ENCODE measurements at regions not wholly inside any gene's neighbourhood (a gene's known extent, or its start where the extent isn't known, plus 50 kb on each side); places are given as distances from the start of the nearest gene placed in this dataset.
A peak's percentile ranks its signal among the peaks of the same experiment; 100 is the strongest.

- H3K9me3 ChIP-seq (ENCODE audit: control insufficient read depth, insufficient read depth, low read length) = no peaks in the 10 kb centered on the region
- peaks cover 21% of the 10 kb centered on the region for H3K4me1 ChIP-seq (ENCODE audit: insufficient read depth, low read length)
These were observed 185.2 kb upstream of the TSC22D2 start for GRCh38 chr3:150222691-150223489.

DNA sequence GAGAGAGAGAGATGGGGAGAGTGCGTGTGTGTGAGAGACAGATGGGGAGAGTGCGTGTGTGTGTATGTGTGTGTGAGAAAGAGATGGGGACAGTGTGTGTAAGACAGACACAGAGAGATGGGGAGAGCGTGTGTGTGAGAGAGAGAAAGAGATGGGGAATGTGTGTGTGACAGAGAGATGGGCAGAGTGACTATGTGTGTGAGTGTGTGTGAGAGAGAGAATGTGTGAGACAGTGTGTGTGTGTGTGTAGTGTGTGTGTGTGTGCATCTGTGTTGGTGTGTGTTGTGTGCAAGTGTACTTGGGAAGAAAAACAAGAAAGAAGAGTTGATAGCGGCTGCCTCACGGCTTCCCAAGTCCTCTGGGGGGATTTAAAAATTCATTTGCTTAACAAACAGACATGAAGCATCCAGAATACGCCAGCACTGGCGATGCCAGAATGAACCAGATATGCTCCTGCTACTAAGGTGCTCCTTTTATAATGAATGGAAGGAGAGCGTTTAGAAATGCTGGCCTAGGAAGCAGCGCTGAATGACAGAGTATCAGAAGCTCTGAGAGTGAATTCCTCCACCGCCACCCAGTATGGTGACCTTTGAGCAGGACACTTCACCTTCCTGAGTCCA, 186.1 kb upstream of the TSC22D2 start:
- Histone ChIP-seq H3K9me3 (ENCODE audit: control insufficient read depth, insufficient read depth, low read length) (no peaks in the 10 kb centered on the region), H3K4me1 (ENCODE audit: insufficient read depth, low read length) (peaks cover 21% of the 10 kb centered on the region)

More at GRCh38 chr3:150222691-150223489, 185.2 kb upstream of the TSC22D2 start:
- Histone ChIP-seq H3K36me3 (ENCODE audit: insufficient read depth, low read length) (no peaks in the 10 kb centered on the region), H3K9ac (ENCODE audit: low read depth, low read length) (no peak overlapping the region)

GRCh38 chr3:150220799-150221198, 187.3 kb upstream of the TSC22D2 start:
- peak overlapping the region; percentile 58; the same call in 1 of the 2 replicates for H3K9ac ChIP-seq (ENCODE audit: low read depth, low read length)
- no peaks in the 10 kb centered on the region for H3K9me3 ChIP-seq (ENCODE audit: control insufficient read depth, insufficient read depth, low read length)
- peaks cover 26% of the 10 kb centered on the region for H3K4me1 ChIP-seq (ENCODE audit: insufficient read depth, low read length)
- H3K36me3 ChIP-seq (ENCODE audit: insufficient read depth, low read length) = no peaks in the 10 kb centered on the region

More for the DNA sequence above, 186.1 kb upstream of the TSC22D2 start:
- Histone ChIP-seq H3K9ac (ENCODE audit: low read depth, low read length) (no peak overlapping the region; the same call in 1 of the 2 replicates), H3K36me3 (ENCODE audit: insufficient read depth, low read length) (no peaks in the 10 kb centered on the region)

GRCh38 chr3:150220041-150220440, 188.1 kb upstream of the TSC22D2 start:
- Histone ChIP-seq H3K36me3 (ENCODE audit: insufficient read depth, low read length) (no peaks in the 10 kb centered on the region), H3K4me1 (ENCODE audit: insufficient read depth, low read length) (peaks cover 31% of the 10 kb centered on the region), H3K9me3 (ENCODE audit: control insufficient read depth, insufficient read depth, low read length) (no peaks in the 10 kb centered on the region), H3K9ac (ENCODE audit: low read depth, low read length) (no peak overlapping the region)

GRCh38 chr3:150218841-150219240, 189.3 kb upstream of the TSC22D2 start:
- no peak overlapping the region for H3K9ac ChIP-seq (ENCODE audit: low read depth, low read length)
- no peaks in the 10 kb centered on the region for H3K9me3 ChIP-seq (ENCODE audit: control insufficient read depth, insufficient read depth, low read length)
- H3K4me1 ChIP-seq (ENCODE audit: insufficient read depth, low read length) = peaks cover 31% of the 10 kb centered on the region
- H3K36me3 ChIP-seq (ENCODE audit: insufficient read depth, low read length) = no peaks in the 10 kb centered on the region

DNA sequence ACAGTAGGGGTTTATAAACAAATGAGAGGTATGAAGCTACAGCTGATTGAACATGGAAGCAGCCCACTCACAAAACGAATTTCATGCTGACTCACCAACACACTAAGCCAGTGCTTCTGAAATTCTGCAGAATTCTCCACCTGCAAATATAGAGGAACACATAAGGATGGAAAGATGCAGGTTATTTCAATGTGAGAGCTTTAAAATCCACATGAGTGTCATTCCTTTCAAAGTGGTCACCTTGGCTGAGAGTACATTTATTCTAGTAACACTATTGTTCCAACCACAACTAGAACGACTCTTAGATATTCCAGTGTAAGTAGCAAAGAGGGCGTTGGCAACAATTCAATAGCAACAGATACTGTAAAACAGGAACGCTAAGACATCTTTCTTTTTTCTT, 189.9 kb upstream of the TSC22D2 start:
- Histone ChIP-seq H3K9ac (ENCODE audit: low read depth, low read length) (no peak overlapping the region), H3K9me3 (ENCODE audit: control insufficient read depth, insufficient read depth, low read length) (no peaks in the 10 kb centered on the region), H3K4me1 (ENCODE audit: insufficient read depth, low read length) (peaks cover 31% of the 10 kb centered on the region), H3K36me3 (ENCODE audit: insufficient read depth, low read length) (no peaks in the 10 kb centered on the region)

GRCh38 chr3:150217691-150218090, 190.4 kb upstream of the TSC22D2 start:
- Histone ChIP-seq H3K36me3 (ENCODE audit: insufficient read depth, low read length) (no peaks in the 10 kb centered on the region), H3K9ac (ENCODE audit: low read depth, low read length) (no peak overlapping the region), H3K9me3 (ENCODE audit: control insufficient read depth, insufficient read depth, low read length) (no peaks in the 10 kb centered on the region), H3K4me1 (ENCODE audit: insufficient read depth, low read length) (peaks cover 30% of the 10 kb centered on the region)

GRCh38 chr3:150216866-150217600, 191.1 kb upstream of the TSC22D2 start:
- H3K9me3 ChIP-seq (ENCODE audit: control insufficient read depth, insufficient read depth, low read length) = no peaks in the 10 kb centered on the region
- peaks cover 24% of the 10 kb centered on the region for H3K4me1 ChIP-seq (ENCODE audit: insufficient read depth, low read length)
- H3K36me3 ChIP-seq (ENCODE audit: insufficient read depth, low read length) = no peaks in the 10 kb centered on the region
- no peak overlapping the region for H3K9ac ChIP-seq (ENCODE audit: low read depth, low read length)

DNA sequence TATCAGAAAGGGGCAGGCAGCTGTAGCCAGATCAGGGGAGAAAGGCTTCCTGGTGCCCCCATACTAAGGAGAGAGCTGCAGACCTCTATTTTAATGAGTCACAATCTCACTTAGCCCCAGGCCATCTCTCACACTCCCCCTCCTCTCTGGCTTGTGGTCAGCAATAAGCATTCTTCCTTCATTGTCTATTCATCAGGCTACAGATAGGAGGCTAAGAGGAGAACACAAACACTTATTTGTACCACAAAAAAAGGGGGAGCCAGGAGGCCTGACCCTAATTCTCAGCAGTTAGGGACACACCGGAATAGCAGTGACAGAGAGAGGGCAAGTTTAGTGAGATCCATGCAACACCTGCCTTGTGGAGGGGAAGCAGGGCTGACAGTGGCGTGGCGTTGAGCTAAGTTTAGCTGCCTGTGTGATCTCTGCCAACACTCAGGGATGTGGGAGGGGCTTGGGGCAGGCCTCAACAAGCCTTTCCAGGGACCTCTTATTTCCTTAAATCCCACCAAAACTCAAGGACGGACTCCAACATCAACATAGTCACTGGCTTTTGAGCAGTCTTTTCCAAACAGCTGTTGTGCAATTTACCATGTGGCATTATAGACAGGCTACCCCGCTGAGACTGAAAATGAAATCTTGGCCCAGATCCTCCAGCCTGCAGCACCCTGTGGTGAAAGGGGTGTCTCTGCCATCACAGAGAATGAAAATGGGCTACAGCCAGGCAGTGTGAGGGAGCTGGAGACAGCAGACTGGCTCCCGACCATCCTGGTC, 191.9 kb upstream of the TSC22D2 start:
- Histone ChIP-seq H3K9me3 (ENCODE audit: control insufficient read depth, insufficient read depth, low read length) (no peaks in the 10 kb centered on the region), H3K36me3 (ENCODE audit: insufficient read depth, low read length) (no peaks in the 10 kb centered on the region), H3K9ac (ENCODE audit: low read depth, low read length) (no peak overlapping the region), H3K4me1 (ENCODE audit: insufficient read depth, low read length) (peaks cover 19% of the 10 kb centered on the region)

DNA sequence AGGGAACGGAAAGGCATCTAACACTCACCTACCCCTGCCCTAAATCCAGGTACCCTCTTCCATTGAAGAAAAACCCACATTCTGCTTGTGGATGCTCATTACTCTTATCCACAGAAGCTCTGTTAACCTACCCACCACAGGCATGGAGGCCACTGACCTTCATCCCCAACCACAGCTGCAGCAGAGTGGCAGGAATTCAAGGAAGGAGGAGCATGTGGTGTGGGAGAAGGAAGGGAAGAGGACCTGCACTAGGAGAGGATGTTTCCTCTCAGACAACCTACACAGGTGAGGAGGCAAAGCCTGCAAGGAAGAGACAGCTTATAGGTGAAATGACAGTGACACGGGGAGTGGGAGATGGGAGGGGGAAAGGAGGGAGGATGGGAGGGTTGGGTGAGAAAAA, 192.5 kb upstream of the TSC22D2 start:
- no peaks in the 10 kb centered on the region for H3K9me3 ChIP-seq (ENCODE audit: control insufficient read depth, insufficient read depth, low read length)
- no peaks in the 10 kb centered on the region for H3K36me3 ChIP-seq (ENCODE audit: insufficient read depth, low read length)
- no peak overlapping the region for H3K9ac ChIP-seq (ENCODE audit: low read depth, low read length)
- H3K4me1 ChIP-seq (ENCODE audit: insufficient read depth, low read length) = peaks cover 23% of the 10 kb centered on the region

- no peak overlapping the region for H3K9ac ChIP-seq (ENCODE audit: low read depth, low read length)
- no peaks in the 10 kb centered on the region for H3K36me3 ChIP-seq (ENCODE audit: insufficient read depth, low read length)
- H3K9me3 ChIP-seq (ENCODE audit: control insufficient read depth, insufficient read depth, low read length) = peaks cover 3% of the 10 kb centered on the region; the same call in 1 of the 2 replicates
- H3K4me1 ChIP-seq (ENCODE audit: insufficient read depth, low read length) = peaks cover 29% of the 10 kb centered on the region
These were observed 194.5 kb upstream of the TSC22D2 start for GRCh38 chr3:150213577-150213976.

GRCh38 chr3:150210461-150211110, 197.5 kb upstream of the TSC22D2 start:
- Histone ChIP-seq H3K9ac (ENCODE audit: low read depth, low read length) (peak overlapping the region; percentile 17; the same call in 1 of the 2 replicates), H3K4me1 (ENCODE audit: insufficient read depth, low read length) (peaks cover 16% of the 10 kb centered on the region), H3K36me3 (ENCODE audit: insufficient read depth, low read length) (no peaks in the 10 kb centered on the region), H3K9me3 (ENCODE audit: control insufficient read depth, insufficient read depth, low read length) (peaks cover 3% of the 10 kb centered on the region; the same call in 1 of the 2 replicates)

DNA sequence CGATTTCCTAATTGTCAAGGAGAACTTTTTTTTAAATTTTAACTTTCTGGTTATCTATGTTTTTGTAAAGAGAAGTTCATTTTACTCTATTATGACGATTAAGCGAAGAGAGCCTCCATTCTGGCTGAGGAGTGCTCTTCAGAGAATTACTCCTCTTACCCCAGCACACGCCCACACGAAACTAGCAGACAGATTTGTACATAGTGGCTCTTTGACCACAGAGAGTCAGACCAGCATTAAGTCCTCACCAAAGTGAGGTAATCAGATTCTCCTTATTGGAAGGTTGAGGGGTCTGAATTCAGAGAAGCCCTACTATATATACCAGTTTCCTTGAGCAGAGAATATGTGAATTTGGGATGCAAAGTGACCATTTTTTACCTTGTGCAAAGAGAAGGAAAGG, 204.8 kb upstream of the TSC22D2 start:
- no peak overlapping the region for H3K9ac ChIP-seq (ENCODE audit: low read depth, low read length)
- no peaks in the 10 kb centered on the region for H3K9me3 ChIP-seq (ENCODE audit: control insufficient read depth, insufficient read depth, low read length)
- H3K36me3 ChIP-seq (ENCODE audit: insufficient read depth, low read length) = no peaks in the 10 kb centered on the region
- H3K4me1 ChIP-seq (ENCODE audit: insufficient read depth, low read length) = peaks cover 6% of the 10 kb centered on the region; the same call in 1 of the 2 replicates

Data from ES-I3 (cell line).